ENCODE measurements at regions not wholly inside any gene's neighbourhood (a gene's known extent, or its start where the extent isn't known, plus 50 kb on each side); places are given as distances from the start of the nearest gene placed in this dataset.

DNA sequence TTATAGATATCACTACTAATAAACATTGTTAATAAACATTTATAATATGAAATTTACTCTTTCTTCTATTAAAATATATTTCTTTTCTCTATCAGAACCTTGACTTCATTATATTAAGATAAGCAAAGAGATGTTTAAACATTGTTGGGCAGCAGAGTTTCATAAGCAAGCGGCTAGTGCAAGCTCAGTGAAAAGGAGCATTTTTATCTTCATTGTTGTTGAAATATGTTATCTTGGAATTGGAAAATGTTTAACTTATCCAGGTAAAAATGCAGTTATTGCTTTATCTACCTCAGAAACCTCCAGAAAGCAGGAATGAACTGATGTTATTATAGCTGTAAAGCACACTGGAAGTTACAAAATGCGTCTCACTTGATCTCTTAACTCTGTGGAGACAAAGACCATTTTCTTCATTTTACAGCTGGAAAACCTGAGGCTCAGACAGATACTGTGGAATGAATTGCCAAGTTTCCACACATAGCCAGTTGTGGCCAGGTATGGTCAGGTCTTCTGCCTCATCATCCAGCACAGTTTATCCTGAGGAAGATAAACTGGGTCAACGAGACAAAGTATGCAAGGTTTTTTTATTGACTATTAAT, 934.6 kb upstream of the FAM98A start:
- TF ChIP-seq, protein P1, sequence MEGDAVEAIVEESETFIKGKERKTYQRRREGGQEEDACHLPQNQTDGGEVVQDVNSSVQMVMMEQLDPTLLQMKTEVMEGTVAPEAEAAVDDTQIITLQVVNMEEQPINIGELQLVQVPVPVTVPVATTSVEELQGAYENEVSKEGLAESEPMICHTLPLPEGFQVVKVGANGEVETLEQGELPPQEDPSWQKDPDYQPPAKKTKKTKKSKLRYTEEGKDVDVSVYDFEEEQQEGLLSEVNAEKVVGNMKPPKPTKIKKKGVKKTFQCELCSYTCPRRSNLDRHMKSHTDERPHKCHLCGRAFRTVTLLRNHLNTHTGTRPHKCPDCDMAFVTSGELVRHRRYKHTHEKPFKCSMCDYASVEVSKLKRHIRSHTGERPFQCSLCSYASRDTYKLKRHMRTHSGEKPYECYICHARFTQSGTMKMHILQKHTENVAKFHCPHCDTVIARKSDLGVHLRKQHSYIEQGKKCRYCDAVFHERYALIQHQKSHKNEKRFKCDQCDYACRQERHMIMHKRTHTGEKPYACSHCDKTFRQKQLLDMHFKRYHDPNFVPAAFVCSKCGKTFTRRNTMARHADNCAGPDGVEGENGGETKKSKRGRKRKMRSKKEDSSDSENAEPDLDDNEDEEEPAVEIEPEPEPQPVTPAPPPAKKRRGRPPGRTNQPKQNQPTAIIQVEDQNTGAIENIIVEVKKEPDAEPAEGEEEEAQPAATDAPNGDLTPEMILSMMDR (conservative IDR thresholded peaks at IDR 0.05): no peak
- no peak for TF ChIP-seq EZH2 (IDR thresholded peaks at IDR 0.05; ENCODE audit: low read depth)

Data from PC-9 (cell line).